ENCODE measurements at regions not wholly inside any gene's neighbourhood (a gene's known extent, or its start where the extent isn't known, plus 50 kb on each side); places are given as distances from the start of the nearest gene placed in this dataset.
"Not testable (repeated sequence)": the region's sequence is repeated elsewhere in the genome, so short reads cannot be mapped to it uniquely, and the experiment has no call there.

- H3K9me3 ChIP-seq (ENCODE audit: low read length); intact Hi-C loops (cut with micrococcal nuclease; ENCODE audit: unreplicated experiment); H3K9me2 ChIP-seq (ENCODE audit: insufficient read depth, low read length); H2AFZ ChIP-seq (ENCODE audit: low read length); H3K79me2 ChIP-seq (ENCODE audit: insufficient read depth, low read depth, low read length); H3K4me3 ChIP-seq (ENCODE audit: low read depth, low read length, poor library complexity, severe bottlenecking); H3K4me2 ChIP-seq (ENCODE audit: low read length); H4K20me1 ChIP-seq (ENCODE audit: insufficient read depth, low read length); CTCF ChIA-PET (ENCODE audit: unreplicated experiment); BruUV-seq (replicated peaks); H3K4me1 ChIP-seq (ENCODE audit: insufficient read depth, low read length, poor library complexity, severe bottlenecking); H3K27ac ChIP-seq (ENCODE audit: low read depth, low read length, poor library complexity, severe bottlenecking); H3K36me3 ChIP-seq (ENCODE audit: insufficient read depth, low read length); DNase-seq (ENCODE audit: low spot score): not testable (repeated sequence)
- POLR2A ChIA-PET = interaction anchor here (0.7 kb wide), 1 partner anchor 13 kb away, joined by 3 read pairs; no protein-coding TSS in a partner anchor
These were observed 269.4 kb upstream of the FRG2C start for GRCh38 chr3:75394562-75395360.

GRCh38 chr3:75395580-75396315 is 268.4 kb upstream of the FRG2C start:
- Histone ChIP-seq H3K4me3 (ENCODE audit: low read depth, low read length, poor library complexity, severe bottlenecking) (no peak overlapping the region), H3K79me2 (ENCODE audit: insufficient read depth, low read depth, low read length) (no peaks in the 10 kb centered on the region), H3K27ac (ENCODE audit: low read depth, low read length, poor library complexity, severe bottlenecking) (no peak overlapping the region), H2AFZ (ENCODE audit: low read length) (no peak overlapping the region), H3K36me3 (ENCODE audit: insufficient read depth, low read length) (no peaks in the 10 kb centered on the region), H3K9me3 (ENCODE audit: low read length) (no peaks in the 10 kb centered on the region), H3K4me2 (ENCODE audit: low read length) (no peak overlapping the region), H3K4me1 (ENCODE audit: insufficient read depth, low read length, poor library complexity, severe bottlenecking) (no peaks in the 10 kb centered on the region), H3K9me2 (ENCODE audit: insufficient read depth, low read length) (no peaks in the 10 kb centered on the region), H4K20me1 (ENCODE audit: insufficient read depth, low read length) (no peaks in the 10 kb centered on the region)
- no peak for DNase-seq (ENCODE audit: low spot score)
- BruUV-seq (replicated peaks) = no TSS peak
- CTCF ChIA-PET (ENCODE audit: unreplicated experiment) = no interaction called here
- TF ChIP-seq CTCF (conservative IDR thresholded peaks at IDR 0.05; ENCODE audit: low read length) (no peak), EZH2phosphoT487 (IDR thresholded peaks at IDR 0.05; ENCODE audit: borderline replicate concordance, low read depth, low read length) (no peak)
- POLR2A ChIA-PET = no interaction called here
- intact Hi-C loops (cut with micrococcal nuclease; ENCODE audit: unreplicated experiment) = no loop called here

GRCh38 chr3:75396316-75396802 is 267.8 kb upstream of the FRG2C start:
- DNase-seq (ENCODE audit: low spot score) = no peak
- no peak overlapping the region for H2AFZ ChIP-seq (ENCODE audit: low read length)
- intact Hi-C loops (cut with micrococcal nuclease; ENCODE audit: unreplicated experiment) = no loop called here
- POLR2A ChIA-PET = no interaction called here
- BruUV-seq (replicated peaks) = no TSS peak
- no peaks in the 10 kb centered on the region for H4K20me1 ChIP-seq (ENCODE audit: insufficient read depth, low read length)
- no peaks in the 10 kb centered on the region for H3K9me2 ChIP-seq (ENCODE audit: insufficient read depth, low read length)
- no peaks in the 10 kb centered on the region for H3K4me1 ChIP-seq (ENCODE audit: insufficient read depth, low read length, poor library complexity, severe bottlenecking)
- H3K27ac ChIP-seq (ENCODE audit: low read depth, low read length, poor library complexity, severe bottlenecking) = no peak overlapping the region
- no peaks in the 10 kb centered on the region for H3K9me3 ChIP-seq (ENCODE audit: low read length)
- H3K79me2 ChIP-seq (ENCODE audit: insufficient read depth, low read depth, low read length) = no peaks in the 10 kb centered on the region
- CTCF ChIA-PET (ENCODE audit: unreplicated experiment) = no interaction called here
- no peak overlapping the region for H3K4me3 ChIP-seq (ENCODE audit: low read depth, low read length, poor library complexity, severe bottlenecking)
- H3K36me3 ChIP-seq (ENCODE audit: insufficient read depth, low read length) = no peaks in the 10 kb centered on the region
- H3K4me2 ChIP-seq (ENCODE audit: low read length) = no peak overlapping the region
- TF ChIP-seq CTCF (conservative IDR thresholded peaks at IDR 0.05; ENCODE audit: low read length) = no peak
- TF ChIP-seq EZH2phosphoT487 (IDR thresholded peaks at IDR 0.05; ENCODE audit: borderline replicate concordance, low read depth, low read length) = no peak

GRCh38 chr3:75397486-75397885 is 266.6 kb upstream of the FRG2C start:
- POLR2A ChIA-PET; BruUV-seq (replicated peaks); intact Hi-C loops (cut with micrococcal nuclease; ENCODE audit: unreplicated experiment); H3K4me1 ChIP-seq (ENCODE audit: insufficient read depth, low read length, poor library complexity, severe bottlenecking); H3K4me3 ChIP-seq (ENCODE audit: low read depth, low read length, poor library complexity, severe bottlenecking); H2AFZ ChIP-seq (ENCODE audit: low read length); H3K36me3 ChIP-seq (ENCODE audit: insufficient read depth, low read length); DNase-seq (ENCODE audit: low spot score); H3K27ac ChIP-seq (ENCODE audit: low read depth, low read length, poor library complexity, severe bottlenecking); H3K9me2 ChIP-seq (ENCODE audit: insufficient read depth, low read length); CTCF ChIA-PET (ENCODE audit: unreplicated experiment); H3K79me2 ChIP-seq (ENCODE audit: insufficient read depth, low read depth, low read length); H3K9me3 ChIP-seq (ENCODE audit: low read length); H3K4me2 ChIP-seq (ENCODE audit: low read length); H4K20me1 ChIP-seq (ENCODE audit: insufficient read depth, low read length): not testable (repeated sequence)
